ENCODE measurements at regions not wholly inside any gene's neighbourhood (a gene's known extent, or its start where the extent isn't known, plus 50 kb on each side); places are given as distances from the start of the nearest gene placed in this dataset.

GRCh38 chr13:38520041-38520440 lies 166.8 kb upstream of the FREM2 start:
- DNase-seq, result no peak

- DNase-seq, result no peak
Observed at GRCh38 chr13:38527140-38527539, 159.7 kb upstream of the FREM2 start.

- DNase-seq, result no peak
Observed at GRCh38 chr13:38528986-38529385, 157.9 kb upstream of the FREM2 start.

GRCh38 chr13:38530492-38530891 lies 156.4 kb upstream of the FREM2 start:
- no peak for DNase-seq

GRCh38 chr13:38535261-38535660 lies 151.6 kb upstream of the FREM2 start:
- DNase-seq, result no peak

- DNase-seq, result no peak
Observed at GRCh38 chr13:38537051-38537450, 149.8 kb upstream of the FREM2 start.

- DNase-seq, result no peak
Observed at GRCh38 chr13:38538422-38538821, 148.5 kb upstream of the FREM2 start.

- no peak for DNase-seq
Observed at GRCh38 chr13:38539632-38540031, 147.2 kb upstream of the FREM2 start.

- no peak for DNase-seq
Observed at GRCh38 chr13:38542601-38543000, 144.3 kb upstream of the FREM2 start.

GRCh38 chr13:38543561-38543960 lies 143.3 kb upstream of the FREM2 start:
- no peak for DNase-seq

GRCh38 chr13:38563739-38564138 lies 123.1 kb upstream of the FREM2 start:
- no peak for DNase-seq

GRCh38 chr13:38564256-38565150 lies 122.4 kb upstream of the FREM2 start:
- peak; percentile 61 for DNase-seq

- no peak for DNase-seq
Observed at GRCh38 chr13:38566023-38566422, 120.9 kb upstream of the FREM2 start.

GRCh38 chr13:38566519-38566918 lies 120.4 kb upstream of the FREM2 start:
- DNase-seq, result no peak

GRCh38 chr13:38570706-38571105 lies 116.2 kb upstream of the FREM2 start:
- no peak for DNase-seq

- no peak for DNase-seq
Observed at GRCh38 chr13:38575427-38575826, 111.5 kb upstream of the FREM2 start.

- no peak for DNase-seq
Observed at GRCh38 chr13:38577048-38577447, 109.8 kb upstream of the FREM2 start.

GRCh38 chr13:38582133-38582532 lies 104.7 kb upstream of the FREM2 start:
- DNase-seq, result no peak

GRCh38 chr13:38590230-38590629 lies 96.6 kb upstream of the FREM2 start:
- no peak for DNase-seq

- no peak for DNase-seq
Observed at GRCh38 chr13:38590796-38591507, 95.9 kb upstream of the FREM2 start.

- DNase-seq, result no peak
Observed at GRCh38 chr13:38602266-38602665, 84.6 kb upstream of the FREM2 start.

GRCh38 chr13:38606699-38607535 lies 80.0 kb upstream of the FREM2 start:
- DNase-seq, result no peak

GRCh38 chr13:38617936-38618335 lies 68.9 kb upstream of the FREM2 start:
- DNase-seq, result no peak
